Memory B cell (primary cell): ENCODE measurements at regions not wholly inside any gene's neighbourhood (a gene's known extent, or its start where the extent isn't known, plus 50 kb on each side); places are given as distances from the start of the nearest gene placed in this dataset.

ENCODE experiments used
- ATAC-seq: fragments of 150-1000 bp; cut with Tn5 transposase; 2 replicates; pipeline ENCODE4 v1.10.0; 2021; ENCODE audit warnings: low read depth, mild to moderate bottlenecking, moderate library complexity
- DNase-seq, 2 donors: peaks; one replicate each; pipeline ENCODE4 v3.0.0; 2022; ENCODE audit warnings: low spot score in 2 of 2
- H3K27ac Mint-ChIP-seq: one replicate; pipeline ENCODE4 v1.8.0; 2022; ENCODE audit warnings: mild to moderate bottlenecking, moderate library complexity, mixed read lengths
- H3K27me3 Mint-ChIP-seq: one replicate; pipeline ENCODE4 v1.8.0; 2022; ENCODE audit warnings: mixed read lengths
- H3K36me3 Mint-ChIP-seq: one replicate; pipeline ENCODE4 v1.8.0; 2022; ENCODE audit warnings: mild to moderate bottlenecking, mixed read lengths
- H3K4me1 Mint-ChIP-seq: one replicate; pipeline ENCODE4 v1.8.0; 2022; ENCODE audit warnings: mixed read lengths
- H3K4me3 Mint-ChIP-seq: one replicate; pipeline ENCODE4 v1.8.0; 2022; ENCODE audit warnings: mild to moderate bottlenecking, moderate library complexity, mixed read lengths
- H3K9me3 Mint-ChIP-seq: one replicate; pipeline ENCODE4 v1.8.0; 2022; ENCODE audit warnings: mixed read lengths

DNA sequence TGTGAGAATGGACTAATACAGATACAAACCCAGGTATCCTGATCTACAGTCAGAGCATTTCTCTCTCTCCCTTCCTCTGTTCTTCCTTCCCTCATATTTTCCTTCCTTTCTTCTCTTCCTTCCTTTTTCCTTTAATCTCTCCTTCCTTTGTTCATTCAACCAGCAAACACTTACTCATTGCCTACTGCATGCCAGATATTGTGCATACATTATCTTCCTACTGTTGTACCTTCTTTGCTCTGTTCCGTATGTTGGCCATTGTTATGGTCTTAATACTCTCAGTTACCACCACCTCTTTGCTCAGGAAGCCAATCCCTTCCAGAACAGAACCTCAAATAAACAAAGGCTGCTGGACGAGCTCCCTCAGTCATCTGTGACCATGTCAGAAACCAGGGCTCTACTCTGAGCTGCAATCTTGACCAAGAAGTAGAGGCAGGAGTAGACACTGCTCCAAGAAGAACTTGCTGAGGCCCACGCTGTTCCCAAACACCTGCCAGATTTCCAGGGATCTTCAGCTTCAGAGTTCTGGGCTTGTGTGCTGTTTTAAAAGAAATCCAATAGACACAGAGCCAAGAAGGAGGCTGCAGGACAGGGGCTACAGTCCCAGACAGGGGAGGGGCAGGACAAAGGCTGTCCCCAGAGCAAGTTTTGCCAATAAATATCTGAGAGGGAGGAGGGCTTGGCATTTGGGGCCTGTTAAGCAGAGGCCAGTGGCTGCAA is 526.7 kb upstream of the TBX3 start:
- no peaks in the 10 kb centered on the region for H3K36me3 Mint-ChIP-seq
- H3K4me3 Mint-ChIP-seq = no peak overlapping the region
- H3K27me3 Mint-ChIP-seq = peaks cover 4% of the 10 kb centered on the region
- H3K9me3 Mint-ChIP-seq = peaks cover 5% of the 10 kb centered on the region
- no peak for ATAC-seq
- H3K4me1 Mint-ChIP-seq = no peaks in the 10 kb centered on the region
- DNase-seq = no peak
- no peak overlapping the region for H3K27ac Mint-ChIP-seq

DNA sequence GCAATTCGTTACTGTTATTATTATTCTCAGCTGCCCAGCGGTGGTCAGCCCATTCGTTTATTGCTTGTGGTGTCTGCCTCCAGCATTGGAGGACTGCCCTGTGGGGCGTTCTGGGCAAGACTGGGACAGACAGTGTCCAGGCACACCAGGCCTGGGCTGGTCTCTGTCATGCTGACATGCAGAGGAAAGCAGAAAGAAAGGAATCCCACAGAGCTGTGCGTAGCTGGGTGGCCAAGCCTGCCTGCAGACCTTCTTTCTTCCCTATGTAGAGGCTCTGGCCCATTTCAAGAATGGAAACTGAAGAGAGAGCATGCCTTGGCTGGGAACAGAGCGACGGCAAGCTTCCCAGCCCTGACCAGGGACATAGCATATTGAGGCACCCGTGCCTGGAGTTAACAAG is 525.3 kb upstream of the TBX3 start:
- DNase-seq = no peak
- peaks cover 5% of the 10 kb centered on the region for H3K9me3 Mint-ChIP-seq
- peaks cover 4% of the 10 kb centered on the region for H3K27me3 Mint-ChIP-seq
- no peaks in the 10 kb centered on the region for H3K4me1 Mint-ChIP-seq
- H3K27ac Mint-ChIP-seq = no peak overlapping the region
- no peaks in the 10 kb centered on the region for H3K36me3 Mint-ChIP-seq
- ATAC-seq = no peak
- no peak overlapping the region for H3K4me3 Mint-ChIP-seq

- Mint-ChIP-seq H3K27me3 (peaks cover 4% of the 10 kb centered on the region), H3K4me3 (no peak overlapping the region), H3K27ac (no peak overlapping the region), H3K4me1 (no peaks in the 10 kb centered on the region), H3K9me3 (peaks cover 5% of the 10 kb centered on the region), H3K36me3 (no peaks in the 10 kb centered on the region)
- DNase-seq (no peak), ATAC-seq (no peak)
Observed at GRCh38 chr12:115208098-115208497, 524.1 kb upstream of the TBX3 start.

GRCh38 chr12:115207216-115207915 is 523.4 kb upstream of the TBX3 start:
- Mint-ChIP-seq H3K4me3 (no peak overlapping the region), H3K27ac (no peak overlapping the region), H3K9me3 (peaks cover 5% of the 10 kb centered on the region), H3K27me3 (peaks cover 4% of the 10 kb centered on the region), H3K36me3 (no peaks in the 10 kb centered on the region), H3K4me1 (no peaks in the 10 kb centered on the region)
- DNase-seq (no peak), ATAC-seq (no peak)

- no peak for ATAC-seq
- Mint-ChIP-seq H3K9me3 (peaks cover 5% of the 10 kb centered on the region), H3K4me3 (no peak overlapping the region), H3K27ac (no peak overlapping the region), H3K36me3 (no peaks in the 10 kb centered on the region), H3K4me1 (no peaks in the 10 kb centered on the region), H3K27me3 (peaks cover 4% of the 10 kb centered on the region)
- no peak for DNase-seq
Observed at GRCh38 chr12:115206801-115207200, 522.8 kb upstream of the TBX3 start.

- Mint-ChIP-seq H3K27me3 (peaks cover 4% of the 10 kb centered on the region), H3K4me1 (no peaks in the 10 kb centered on the region), H3K4me3 (no peak overlapping the region), H3K36me3 (no peaks in the 10 kb centered on the region), H3K27ac (no peak overlapping the region), H3K9me3 (peaks cover 2% of the 10 kb centered on the region)
- DNase-seq (no peak), ATAC-seq (no peak)
Observed at GRCh38 chr12:115205755-115206308, 521.9 kb upstream of the TBX3 start.

DNA sequence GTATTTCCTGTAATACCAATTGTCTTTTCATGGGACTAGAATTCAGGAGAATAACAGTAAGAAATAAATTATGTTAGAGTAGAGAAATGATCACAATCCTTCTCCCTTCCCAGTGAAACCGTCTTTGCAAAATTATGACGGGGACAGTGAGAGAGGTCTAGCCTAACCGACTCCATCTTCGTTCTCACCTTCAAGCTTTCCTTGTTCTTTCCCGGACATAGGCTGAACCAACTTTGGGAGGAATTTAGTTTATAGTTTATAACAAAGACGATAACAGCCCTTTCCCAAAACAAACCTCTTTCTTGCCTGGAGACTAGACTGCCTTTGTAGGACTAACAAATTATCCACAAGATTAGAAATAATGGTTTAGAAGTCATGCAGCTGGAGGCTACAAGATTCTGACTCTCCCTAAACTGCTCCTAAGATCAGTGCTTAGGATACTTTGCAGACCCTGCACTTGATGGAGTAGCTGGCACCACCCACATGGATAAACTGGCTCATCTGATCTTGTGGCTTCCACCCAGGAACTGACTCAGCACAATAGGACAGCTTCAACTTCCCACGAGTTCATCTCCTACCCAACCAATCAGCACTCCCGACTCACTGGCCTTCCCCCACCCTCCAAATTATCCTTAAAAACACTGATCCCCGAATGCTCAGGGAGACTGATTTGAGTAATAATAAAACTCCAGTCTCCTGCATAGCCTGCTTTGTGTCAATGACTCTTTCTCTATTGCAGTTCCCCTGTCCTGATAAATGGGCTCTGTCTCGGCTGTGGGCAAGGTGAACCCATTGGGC is 521.2 kb upstream of the TBX3 start:
- Mint-ChIP-seq H3K4me1 (no peaks in the 10 kb centered on the region), H3K9me3 (no peaks in the 10 kb centered on the region), H3K36me3 (no peaks in the 10 kb centered on the region), H3K27ac (no peak overlapping the region), H3K27me3 (peaks cover 2% of the 10 kb centered on the region), H3K4me3 (no peak overlapping the region)
- no peak for DNase-seq
- no peak for ATAC-seq

- ATAC-seq (no peak), DNase-seq (no peak)
Observed at GRCh38 chr12:115203701-115204100, 519.7 kb upstream of the TBX3 start.

DNA sequence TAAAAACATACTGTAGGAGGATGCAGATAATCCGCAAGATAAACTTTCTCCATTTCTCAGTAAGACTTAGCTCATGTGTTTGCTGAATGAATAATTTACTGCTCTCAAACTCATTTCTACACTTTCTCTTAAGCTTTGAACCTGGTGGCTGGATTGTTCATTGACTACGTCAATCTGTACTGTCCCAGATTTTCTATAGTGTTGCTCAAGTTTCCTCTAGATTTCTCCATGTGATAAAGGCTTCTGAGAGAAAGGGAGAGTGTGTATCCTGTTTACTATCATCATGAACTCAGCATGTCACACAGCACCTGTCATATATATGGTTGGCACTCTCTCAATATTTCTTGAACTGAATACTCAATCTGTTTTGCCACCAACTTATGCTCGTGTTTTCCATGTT is 518.0 kb upstream of the TBX3 start:
- no peak overlapping the region for H3K4me3 Mint-ChIP-seq
- ATAC-seq (no peak), DNase-seq (no peak)
- H3K27ac Mint-ChIP-seq = no peak overlapping the region
- H3K27me3 Mint-ChIP-seq = peaks cover 2% of the 10 kb centered on the region
- H3K36me3 Mint-ChIP-seq = no peaks in the 10 kb centered on the region
- H3K9me3 Mint-ChIP-seq = no peaks in the 10 kb centered on the region
- H3K4me1 Mint-ChIP-seq = no peaks in the 10 kb centered on the region

More at GRCh38 chr12:115203701-115204100, 519.7 kb upstream of the TBX3 start:
- Mint-ChIP-seq H3K27ac (no peak overlapping the region), H3K27me3 (peaks cover 2% of the 10 kb centered on the region), H3K4me3 (no peak overlapping the region), H3K9me3 (no peaks in the 10 kb centered on the region), H3K4me1 (no peaks in the 10 kb centered on the region), H3K36me3 (no peaks in the 10 kb centered on the region)

- Mint-ChIP-seq H3K36me3 (no peaks in the 10 kb centered on the region), H3K27me3 (no peaks in the 10 kb centered on the region), H3K4me1 (no peaks in the 10 kb centered on the region), H3K9me3 (no peaks in the 10 kb centered on the region), H3K4me3 (no peak overlapping the region), H3K27ac (no peak overlapping the region)
- DNase-seq = no peak
- ATAC-seq = no peak
Observed at GRCh38 chr12:115199831-115200230, 515.9 kb upstream of the TBX3 start.

GRCh38 chr12:115194857-115195256 is 510.9 kb upstream of the TBX3 start:
- peaks cover 1% of the 10 kb centered on the region for H3K27me3 Mint-ChIP-seq
- no peak overlapping the region for H3K4me3 Mint-ChIP-seq
- no peak for ATAC-seq
- H3K9me3 Mint-ChIP-seq = peaks cover 5% of the 10 kb centered on the region
- no peak overlapping the region for H3K27ac Mint-ChIP-seq
- no peak for DNase-seq
- no peaks in the 10 kb centered on the region for H3K36me3 Mint-ChIP-seq
- no peaks in the 10 kb centered on the region for H3K4me1 Mint-ChIP-seq

DNA sequence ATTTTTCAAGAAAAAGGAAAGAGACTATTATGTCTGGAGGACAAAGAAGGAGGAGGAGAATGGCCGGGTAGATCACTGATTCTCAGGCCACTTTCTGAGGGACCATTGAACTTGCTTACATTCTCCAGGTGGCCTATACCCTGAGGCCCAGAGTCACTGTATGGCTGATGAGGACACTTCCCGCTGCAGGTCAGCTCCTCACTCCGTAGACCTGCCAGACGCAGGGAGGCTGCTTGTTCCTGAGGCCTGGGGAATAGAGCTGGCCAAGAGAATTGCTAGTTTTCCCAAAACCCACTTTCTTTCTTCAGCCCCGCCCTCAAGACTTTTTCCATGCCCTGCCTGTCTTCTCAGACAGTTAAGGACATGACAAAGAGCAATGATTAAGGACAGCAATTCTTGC is 510.5 kb upstream of the TBX3 start:
- DNase-seq (no peak), ATAC-seq (no peak)
- Mint-ChIP-seq H3K4me1 (no peaks in the 10 kb centered on the region), H3K27ac (no peak overlapping the region), H3K4me3 (no peak overlapping the region), H3K9me3 (peaks cover 6% of the 10 kb centered on the region), H3K27me3 (peaks cover 2% of the 10 kb centered on the region), H3K36me3 (no peaks in the 10 kb centered on the region)

- Mint-ChIP-seq H3K9me3 (peaks cover 7% of the 10 kb centered on the region), H3K36me3 (no peaks in the 10 kb centered on the region), H3K27me3 (peaks cover 2% of the 10 kb centered on the region), H3K4me3 (no peak overlapping the region), H3K4me1 (no peaks in the 10 kb centered on the region), H3K27ac (no peak overlapping the region)
- no peak for ATAC-seq
- DNase-seq = no peak
Observed at GRCh38 chr12:115191342-115191741, 507.4 kb upstream of the TBX3 start.
